ENCODE measurements at regions not wholly inside any gene's neighbourhood (a gene's known extent, or its start where the extent isn't known, plus 50 kb on each side); places are given as distances from the start of the nearest gene placed in this dataset.

GRCh38 chr13:88541994-88542393 is 870.8 kb downstream of the SLITRK5 start:
- Histone ChIP-seq H3K9me2 (ENCODE audit: insufficient read depth) (peaks cover 7% of the 10 kb centered on the region; the same call in 1 of the 2 replicates), H3K4me1 (ENCODE audit: insufficient read depth) (no peaks in the 10 kb centered on the region), H3K79me2 (replicated peaks; ENCODE audit: insufficient read depth) (no peaks in the 10 kb centered on the region), H3K36me3 (ENCODE audit: insufficient read depth) (no peaks in the 10 kb centered on the region), H3F3A (replicated peaks; ENCODE audit: low read depth) (no peaks in the 10 kb centered on the region), H3K27ac (ENCODE audit: low read depth) (no peak overlapping the region), H4K20me1 (replicated peaks; ENCODE audit: insufficient read depth) (no peaks in the 10 kb centered on the region), H2AFZ (no peak overlapping the region), H3K27me3 (ENCODE audit: insufficient read depth) (no peaks in the 10 kb centered on the region), H3K4me3 (no peak overlapping the region), H3K4me2 (no peak overlapping the region)
- Mint-ChIP-seq H3K4me1 (no peaks in the 10 kb centered on the region), H3K9me3 (no peaks in the 10 kb centered on the region), H3K27me3 (ENCODE audit: insufficient read depth, low read depth, poor library complexity) (no peaks in the 10 kb centered on the region), H3K27ac (no peak overlapping the region), H3K36me3 (ENCODE audit: low read depth) (no peaks in the 10 kb centered on the region), H3K4me3 (no peak overlapping the region)
- no peak for TF ChIP-seq CREB1 (CRISPR knock-in tag; IDR thresholded peaks at IDR 0.05; ENCODE audit: low read depth)
- no peak for TF ChIP-seq ZNF114 (CRISPR knock-in tag; IDR thresholded peaks at IDR 0.05)
- no peak for TF ChIP-seq EZH2 (IDR thresholded peaks at IDR 0.05; ENCODE audit: low read depth, unreplicated experiment)
- TF ChIP-seq CTCF (conservative IDR thresholded peaks at IDR 0.05; ENCODE audit: low read depth in 2 of 2) = no peak
- TF ChIP-seq ZNF331 (CRISPR knock-in tag; IDR thresholded peaks at IDR 0.05; ENCODE audit: low read depth) = no peak
- TF ChIP-seq JUNB (IDR thresholded peaks at IDR 0.05; ENCODE audit: unreplicated experiment) = no peak
- no peak for TF ChIP-seq ZNF462 (CRISPR knock-in tag; IDR thresholded peaks at IDR 0.05)
- TF ChIP-seq NANOG (IDR thresholded peaks at IDR 0.05; ENCODE audit: borderline replicate concordance) = no peak
- TF ChIP-seq EZH2phosphoT487 (IDR thresholded peaks at IDR 0.05; ENCODE audit: unreplicated experiment) = no peak
- no peak for TF ChIP-seq ETS1 (IDR thresholded peaks at IDR 0.05)
- no peak for TF ChIP-seq STAT1 (IDR thresholded peaks at IDR 0.05; ENCODE audit: unreplicated experiment)
- TF ChIP-seq POLR2AphosphoS5 (IDR thresholded peaks at IDR 0.05; ENCODE audit: low read depth) = no peak
- no peak for TF ChIP-seq REST (IDR thresholded peaks at IDR 0.05; ENCODE audit: unreplicated experiment)
- ATAC-seq (no peak), DNase-seq (ENCODE audit: low spot score) (no peak)

All from GM23338 (cell line).